Neural progenitor cell (in vitro differentiated cells): ENCODE measurements at regions not wholly inside any gene's neighbourhood (a gene's known extent, or its start where the extent isn't known, plus 50 kb on each side); places are given as distances from the start of the nearest gene placed in this dataset.

Experiments
- EZH2 ChIP-seq: fragments of 200-600 bp; sonication (generic); IDR thresholded peaks from 2 replicates; pipeline ENCODE4 v1.6.1; 2017; ENCODE audit warnings: antibody characterized with exemption, mild to moderate bottlenecking, moderate library complexity
- EZH2phosphoT487 ChIP-seq: fragments of 200-600 bp; sonication (generic); IDR thresholded peaks from 2 replicates; pipeline ENCODE4 v1.6.1; 2017; ENCODE audit warnings: antibody characterized with exemption
- TF ChIP-seq, protein P1 (sequence below): fragments of 200-600 bp; sonication (generic); IDR thresholded peaks from 2 replicates; pipeline ENCODE4 v1.5.1; 2017; ENCODE audit warnings: antibody characterized with exemption, mild to moderate bottlenecking

DNA sequence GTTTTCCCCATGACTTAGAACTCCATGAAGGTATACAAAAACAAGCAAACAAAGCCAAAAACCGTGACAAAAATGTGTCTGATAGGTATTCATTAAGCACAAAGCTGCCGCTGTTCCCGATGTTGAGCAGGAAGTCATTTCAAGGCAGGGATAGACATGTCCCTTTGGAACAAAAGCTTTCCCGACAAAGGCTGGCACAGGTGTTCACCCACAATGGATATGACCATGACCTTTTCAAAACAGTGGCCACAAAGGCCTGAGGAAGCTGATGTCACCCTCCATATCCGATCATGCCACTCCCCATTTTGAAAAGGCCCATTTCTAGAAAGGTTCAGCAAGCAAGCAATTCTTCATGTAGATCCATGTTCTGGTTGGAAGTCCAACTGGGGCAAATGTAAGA is 279.1 kb downstream of the BTG1 start:
- TF ChIP-seq, protein P1, sequence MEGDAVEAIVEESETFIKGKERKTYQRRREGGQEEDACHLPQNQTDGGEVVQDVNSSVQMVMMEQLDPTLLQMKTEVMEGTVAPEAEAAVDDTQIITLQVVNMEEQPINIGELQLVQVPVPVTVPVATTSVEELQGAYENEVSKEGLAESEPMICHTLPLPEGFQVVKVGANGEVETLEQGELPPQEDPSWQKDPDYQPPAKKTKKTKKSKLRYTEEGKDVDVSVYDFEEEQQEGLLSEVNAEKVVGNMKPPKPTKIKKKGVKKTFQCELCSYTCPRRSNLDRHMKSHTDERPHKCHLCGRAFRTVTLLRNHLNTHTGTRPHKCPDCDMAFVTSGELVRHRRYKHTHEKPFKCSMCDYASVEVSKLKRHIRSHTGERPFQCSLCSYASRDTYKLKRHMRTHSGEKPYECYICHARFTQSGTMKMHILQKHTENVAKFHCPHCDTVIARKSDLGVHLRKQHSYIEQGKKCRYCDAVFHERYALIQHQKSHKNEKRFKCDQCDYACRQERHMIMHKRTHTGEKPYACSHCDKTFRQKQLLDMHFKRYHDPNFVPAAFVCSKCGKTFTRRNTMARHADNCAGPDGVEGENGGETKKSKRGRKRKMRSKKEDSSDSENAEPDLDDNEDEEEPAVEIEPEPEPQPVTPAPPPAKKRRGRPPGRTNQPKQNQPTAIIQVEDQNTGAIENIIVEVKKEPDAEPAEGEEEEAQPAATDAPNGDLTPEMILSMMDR, result no peak
- no peak for TF ChIP-seq EZH2phosphoT487
- TF ChIP-seq EZH2, result no peak
